Inflammatory macrophage (primary cell): ENCODE measurements at regions not wholly inside any gene's neighbourhood (a gene's known extent, or its start where the extent isn't known, plus 50 kb on each side); places are given as distances from the start of the nearest gene placed in this dataset.
"Not testable (repeated sequence)": the region's sequence is repeated elsewhere in the genome, so short reads cannot be mapped to it uniquely, and the experiment has no call there.

ENCODE experiments used
- DNase-seq, 2 donors: peaks; one replicate each; pipeline ENCODE4 v3.0.0-alpha.2; 2020 to 2022

DNA sequence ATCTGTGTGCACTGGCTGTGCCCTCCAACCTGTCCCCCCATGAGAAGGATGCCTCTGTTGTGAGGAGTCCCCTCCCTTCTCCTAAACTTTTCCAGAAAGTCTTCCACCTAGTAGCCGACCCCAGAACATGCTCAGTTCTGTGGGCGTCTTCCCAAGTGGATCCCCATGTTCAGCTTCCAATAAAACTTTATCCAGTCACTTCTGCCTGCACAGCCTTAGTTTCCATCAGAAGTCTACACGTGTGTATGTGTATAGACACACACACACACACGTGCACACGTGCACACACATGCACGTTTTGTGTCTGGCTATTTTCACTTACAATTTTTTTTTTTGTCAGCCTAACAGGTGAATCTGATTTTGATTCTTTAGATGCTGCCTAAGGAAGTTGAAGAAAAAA, 115.1 kb downstream of the RTP5 start:
- DNase-seq = no peak

GRCh38 chr2:241985161-241985985, 115.8 kb downstream of the RTP5 start:
- peak in 1 of 2 donors; percentile 37 for DNase-seq

GRCh38 chr2:241985986-241986329, 116.4 kb downstream of the RTP5 start:
- no peak for DNase-seq

DNA sequence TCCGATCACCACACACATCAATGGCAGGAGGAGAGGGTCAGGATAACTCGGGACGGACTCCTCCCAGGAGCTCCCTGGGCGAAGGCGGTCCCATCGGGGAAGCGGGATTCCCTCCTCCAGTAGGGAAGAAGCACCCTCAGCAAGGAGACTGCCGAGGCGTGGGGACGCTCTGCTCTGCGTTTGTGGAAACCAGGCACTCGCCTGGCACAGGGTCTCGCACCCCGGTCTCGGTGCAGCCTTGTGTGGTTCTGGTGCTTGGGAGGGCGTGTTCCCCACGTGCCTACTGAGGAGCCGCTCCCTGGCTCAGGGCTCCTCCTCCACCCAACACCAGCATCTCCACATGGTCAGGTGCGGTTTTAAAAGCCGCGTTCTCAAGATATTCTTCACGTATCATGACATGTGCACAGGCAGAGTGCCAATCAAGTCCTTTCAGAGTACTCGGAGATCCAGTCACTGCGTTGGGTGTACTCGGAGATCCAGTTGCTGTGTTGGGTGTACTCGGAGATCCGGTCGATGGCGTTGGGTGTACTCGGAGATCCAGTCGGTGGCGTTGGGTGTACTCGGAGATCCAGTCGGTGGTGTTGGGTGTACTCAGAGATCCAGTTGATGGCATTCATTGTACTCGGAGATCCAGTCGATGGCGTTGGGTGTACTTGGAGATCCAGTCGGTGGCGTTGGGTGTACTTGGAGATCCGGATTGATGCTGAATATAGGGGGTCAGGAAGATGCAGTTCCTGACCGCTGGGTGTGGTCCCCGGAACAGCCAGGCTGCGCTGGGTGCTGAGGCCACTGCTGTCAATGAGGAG, 117.5 kb downstream of the RTP5 start:
- no peak for DNase-seq

- DNase-seq = no peak
Measured at GRCh38 chr2:241987726-241988125, 118.2 kb downstream of the RTP5 start.

DNA sequence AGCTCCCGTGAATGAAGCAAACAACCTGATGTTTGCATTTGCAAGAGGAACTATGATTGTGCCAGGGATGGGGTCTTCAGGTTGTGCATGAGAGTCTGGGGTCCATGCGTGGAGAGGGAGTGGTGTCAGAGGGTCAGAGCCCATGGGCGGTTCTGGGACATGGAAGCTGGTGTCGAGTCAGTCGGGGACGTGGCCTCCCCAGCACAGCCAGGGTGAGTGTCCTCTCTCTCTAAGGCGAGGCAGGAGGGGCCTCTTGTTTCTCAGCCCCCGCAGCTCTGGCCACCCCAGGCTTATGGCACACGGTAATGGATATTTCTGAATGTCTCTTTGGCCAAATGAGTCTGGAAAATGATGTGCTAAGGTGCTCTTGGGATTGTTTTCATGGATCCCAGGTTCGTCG, 118.6 kb downstream of the RTP5 start:
- DNase-seq = no peak

- DNase-seq = no peak
Measured at GRCh38 chr2:241989074-241989473, 119.5 kb downstream of the RTP5 start.

GRCh38 chr2:241990466-241990865, 120.9 kb downstream of the RTP5 start:
- DNase-seq = no peak

DNA sequence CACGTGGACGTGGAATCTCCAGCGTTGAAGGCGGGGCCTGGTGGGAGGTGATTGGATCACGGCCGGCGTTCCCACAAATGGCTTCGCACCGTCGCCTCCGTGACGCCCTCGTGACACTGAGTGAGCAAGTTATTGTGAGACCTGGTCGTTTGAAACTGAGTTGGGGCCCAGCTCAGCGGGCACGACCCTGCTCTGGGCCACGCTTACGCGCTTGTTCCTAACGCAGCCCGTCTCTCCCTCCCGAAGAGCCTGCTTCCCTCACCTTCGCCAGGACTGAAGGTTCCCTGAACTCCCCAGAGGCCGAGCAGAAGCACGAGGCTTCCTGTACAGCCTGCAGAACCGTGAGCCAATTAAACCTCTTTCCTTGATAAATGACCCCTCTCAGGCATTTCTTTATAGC, 121.8 kb downstream of the RTP5 start:
- DNase-seq = no peak

DNA sequence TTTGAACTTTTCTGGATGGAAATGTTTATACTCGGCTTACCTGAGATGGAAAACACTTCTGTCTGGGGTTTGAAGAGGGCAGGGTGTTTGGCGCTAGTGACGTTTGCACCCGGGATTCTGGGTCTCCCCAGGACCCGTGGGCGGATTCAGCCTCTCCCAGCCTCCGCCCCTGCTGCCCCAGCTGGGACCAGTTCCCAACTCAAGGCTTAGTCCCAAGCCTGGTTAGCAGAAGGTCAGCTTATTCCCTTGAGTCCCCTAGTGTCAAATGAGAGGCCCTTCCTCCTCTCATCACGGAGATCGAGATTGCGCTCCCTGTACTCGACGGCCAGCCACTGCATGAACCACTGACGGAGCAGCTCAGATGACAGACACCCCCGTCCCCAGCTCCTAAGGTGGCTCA, 123.2 kb downstream of the RTP5 start:
- no peak for DNase-seq

- no peak for DNase-seq
Measured at GRCh38 chr2:241993386-241994005, 124.0 kb downstream of the RTP5 start.

DNA sequence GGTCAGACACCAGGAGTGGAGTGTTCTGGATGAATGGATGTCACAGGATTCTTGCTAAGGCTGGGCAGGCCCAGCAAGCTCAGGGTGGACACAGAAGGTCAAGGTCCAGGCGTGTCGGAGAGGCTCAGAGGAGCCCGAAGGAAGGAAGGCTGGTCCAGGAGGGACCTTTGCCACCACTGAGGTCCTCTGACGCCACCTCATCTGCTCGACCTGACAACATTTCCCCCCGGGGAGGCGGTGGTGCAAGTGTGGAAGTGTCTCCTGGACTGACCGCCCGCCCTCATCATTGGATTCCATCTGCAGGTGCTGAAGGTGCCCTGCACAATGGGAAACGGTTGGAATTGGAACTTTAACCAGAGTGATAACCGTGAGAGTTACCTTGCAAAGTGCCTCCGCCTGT, 124.6 kb downstream of the RTP5 start:
- no peak for DNase-seq

GRCh38 chr2:241994556-241995213, 125.2 kb downstream of the RTP5 start:
- DNase-seq = no peak

DNA sequence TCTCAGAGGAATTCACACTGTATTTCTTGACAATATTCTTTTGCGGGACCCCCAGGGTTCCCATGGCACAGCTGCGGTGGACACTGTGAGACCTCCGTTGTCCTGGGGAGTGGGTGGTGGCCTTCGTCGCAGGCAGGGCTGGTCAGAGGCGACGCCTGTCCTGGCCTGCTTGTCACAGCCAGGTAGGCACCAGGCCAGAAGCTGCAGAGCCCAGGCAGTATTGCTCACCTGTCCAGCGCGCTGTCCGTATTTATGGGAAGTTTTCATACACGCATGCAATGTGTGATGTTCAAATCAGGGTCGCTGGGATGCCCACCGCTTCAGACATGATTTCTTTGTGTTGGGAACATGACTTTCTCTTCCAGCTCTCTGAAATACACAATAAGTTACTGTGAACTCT, 126.6 kb downstream of the RTP5 start:
- DNase-seq = no peak

DNA sequence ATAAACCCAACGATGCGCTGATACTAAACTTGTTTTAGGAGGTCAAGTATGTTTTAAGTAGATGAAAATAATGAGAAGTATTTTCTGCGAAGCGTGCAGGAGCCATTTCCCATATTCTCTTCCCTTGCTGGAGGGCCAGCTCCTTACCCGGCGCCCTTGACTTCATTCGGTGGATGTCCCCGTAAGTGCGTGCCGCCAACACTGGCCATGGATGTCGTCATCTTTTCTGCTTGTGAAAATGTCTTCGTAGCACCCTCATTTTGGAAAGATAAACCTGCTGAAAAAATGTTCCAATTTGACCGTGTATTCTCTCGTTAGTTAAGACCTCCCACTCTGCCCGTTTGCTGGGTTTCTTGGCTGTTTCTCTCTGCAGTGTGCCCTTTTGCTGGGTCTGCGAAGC, 127.5 kb downstream of the RTP5 start:
- DNase-seq = no peak

DNA sequence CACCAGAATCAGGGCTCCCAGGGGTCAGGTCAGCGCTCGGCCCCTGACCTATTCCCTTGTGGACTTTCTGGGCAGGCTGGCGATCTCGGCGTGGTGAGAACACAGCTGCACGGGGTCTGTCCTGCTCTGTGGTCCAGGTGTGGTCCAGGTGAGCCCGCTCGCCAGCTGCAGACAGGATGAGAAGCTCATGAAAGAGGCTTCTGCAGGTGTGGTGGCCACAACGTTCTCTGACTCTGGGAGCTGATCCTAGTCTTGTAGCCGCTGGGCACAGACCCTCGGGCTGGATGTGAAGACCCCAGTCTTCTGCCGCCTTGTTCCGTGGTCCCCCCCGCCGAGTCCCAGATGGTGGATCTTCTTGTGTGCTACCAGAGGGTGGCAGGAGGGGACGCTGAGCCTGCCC, 129.7 kb downstream of the RTP5 start:
- no peak for DNase-seq

- DNase-seq = no peak
Measured at GRCh38 chr2:242001853-242002252, 132.3 kb downstream of the RTP5 start.

GRCh38 chr2:242002944-242003343, 133.4 kb downstream of the RTP5 start:
- DNase-seq = no peak

- DNase-seq = no peak
Measured at GRCh38 chr2:242004223-242004901, 134.8 kb downstream of the RTP5 start.

DNA sequence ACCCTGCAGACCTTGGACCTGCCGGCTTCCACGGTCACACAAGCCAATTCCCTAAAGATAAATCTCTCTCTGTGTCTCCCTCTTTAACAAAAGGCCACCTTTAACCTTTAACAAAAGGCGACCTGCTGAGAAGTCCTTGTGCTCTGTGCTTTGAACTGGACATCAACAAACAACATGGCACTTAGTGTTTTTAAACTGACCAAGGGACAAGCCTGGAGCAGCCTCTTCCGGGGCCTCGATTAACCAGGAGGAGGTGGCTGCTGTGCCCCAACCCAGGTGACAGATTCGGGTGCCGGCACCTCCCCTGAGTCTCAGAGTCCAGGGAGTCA, 135.3 kb downstream of the RTP5 start:
- DNase-seq = no peak

DNA sequence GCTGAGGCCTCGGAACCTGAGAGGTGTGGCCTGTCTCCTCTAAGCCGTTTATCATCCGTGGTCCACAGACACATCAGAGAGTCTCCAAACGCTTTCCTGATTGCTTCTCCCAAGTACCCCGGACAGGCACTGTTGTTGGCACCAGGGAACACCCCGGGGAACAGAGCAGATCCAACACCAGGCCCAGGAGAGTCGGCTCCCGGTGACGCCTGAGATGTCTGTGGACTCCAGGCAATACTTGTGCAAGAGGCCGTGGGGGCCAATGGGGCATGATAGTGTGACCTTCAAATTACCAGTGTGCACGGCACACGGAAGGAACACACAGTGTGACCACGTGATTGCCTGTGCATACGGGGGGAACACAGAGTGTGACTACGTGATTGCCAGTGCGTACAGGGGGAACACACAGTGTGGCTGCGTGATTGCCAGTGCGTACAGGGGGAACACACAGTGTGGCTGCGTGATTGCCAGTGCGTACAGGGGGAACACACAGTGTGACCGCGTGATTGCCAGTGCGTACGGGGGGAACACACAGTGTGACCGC, 136.6 kb downstream of the RTP5 start:
- DNase-seq = not testable (repeated sequence)

DNA sequence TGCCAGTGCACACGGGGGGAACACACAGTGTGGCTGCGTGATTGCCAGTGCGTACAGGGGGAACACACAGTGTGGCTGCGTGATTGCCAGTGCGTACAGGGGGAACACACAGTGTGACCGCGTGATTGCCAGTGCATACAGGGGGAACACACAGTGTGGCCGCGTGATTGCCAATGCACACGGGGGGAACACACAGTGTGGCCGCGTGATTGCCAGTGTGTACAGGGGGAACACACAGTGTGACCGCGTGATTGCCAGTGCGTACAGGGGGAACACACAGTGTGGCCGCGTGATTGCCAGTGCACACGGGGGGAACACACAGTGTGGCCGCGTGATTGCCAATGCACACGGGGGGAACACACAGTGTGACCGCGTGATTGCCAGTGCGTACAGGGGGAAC, 139.4 kb downstream of the RTP5 start:
- not testable (repeated sequence) for DNase-seq
